SW480 (cell line): ENCODE measurements at regions not wholly inside any gene's neighbourhood (a gene's known extent, or its start where the extent isn't known, plus 50 kb on each side); places are given as distances from the start of the nearest gene placed in this dataset.

ENCODE experiments used
- DNase-seq: peaks from one replicate; pipeline ENCODE4 v3.0.0-alpha.2; 2016; ENCODE audit warnings: low spot score

DNA sequence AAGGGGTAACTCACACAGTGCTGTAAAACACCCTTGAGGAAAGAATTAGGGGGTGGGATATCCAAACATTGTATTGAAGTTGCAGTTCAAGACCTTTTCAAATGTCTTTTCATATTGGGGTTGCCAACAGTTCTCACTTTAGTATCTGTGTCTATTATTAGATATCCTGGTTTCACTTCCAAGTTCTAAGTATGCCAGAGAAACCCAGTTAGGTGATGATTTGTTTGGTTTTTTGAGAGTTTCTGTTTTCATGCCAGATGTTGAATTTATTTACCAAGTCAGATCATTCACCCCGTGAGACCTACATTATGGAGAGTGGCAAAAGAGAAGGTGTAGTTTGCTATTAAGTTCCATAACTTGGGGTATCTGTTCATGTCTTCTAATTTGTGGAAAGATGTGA, 64.5 kb downstream of the C9orf152 start:
- no peak for DNase-seq

DNA sequence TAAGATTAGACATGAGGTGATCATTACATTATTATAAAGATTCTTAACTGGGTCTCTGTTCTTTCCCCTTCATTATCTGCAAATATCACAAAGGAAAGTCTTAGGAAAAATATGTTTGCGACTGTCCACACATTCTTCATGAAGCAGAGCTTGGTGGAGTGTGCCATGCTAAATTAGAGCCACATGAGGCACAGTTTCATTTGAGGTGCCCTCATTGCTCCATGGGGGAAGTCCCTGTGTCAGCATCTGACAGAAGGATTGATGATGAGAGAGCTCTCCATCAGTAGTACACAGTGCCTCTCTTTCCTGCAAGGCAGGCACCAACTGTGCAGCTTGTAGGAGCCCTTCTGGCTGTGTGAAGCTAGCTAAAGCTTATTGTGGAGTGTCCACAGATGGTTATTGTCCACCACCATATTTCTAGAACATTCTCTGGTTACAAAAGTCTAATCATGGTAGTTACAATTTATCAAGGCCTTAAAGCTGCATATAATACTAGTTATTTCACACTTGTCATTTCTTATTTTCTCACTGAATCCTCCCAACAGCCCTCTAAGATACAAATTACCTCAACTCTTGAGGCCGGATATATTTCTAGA, 63.9 kb downstream of the C9orf152 start:
- DNase-seq, result no peak

DNA sequence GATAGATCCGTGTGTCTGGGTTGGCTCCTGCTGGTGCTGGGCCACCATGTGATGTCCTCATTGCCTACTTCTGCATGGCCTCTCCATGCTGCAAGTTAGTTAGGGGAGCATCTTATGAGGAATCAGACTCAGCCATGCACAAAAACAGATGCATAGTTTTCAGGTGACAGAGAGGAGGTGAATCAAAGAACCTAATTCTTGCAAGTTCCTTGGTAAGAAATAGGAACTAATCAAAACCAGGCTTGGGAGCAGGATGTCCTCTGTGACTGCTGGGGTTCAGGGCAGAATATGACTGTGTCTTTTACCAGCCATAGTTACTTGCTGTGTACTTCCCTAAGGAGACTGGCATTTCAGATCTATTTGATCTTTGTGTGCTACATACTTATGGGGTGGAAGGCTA, 61.6 kb downstream of the C9orf152 start:
- no peak for DNase-seq

DNA sequence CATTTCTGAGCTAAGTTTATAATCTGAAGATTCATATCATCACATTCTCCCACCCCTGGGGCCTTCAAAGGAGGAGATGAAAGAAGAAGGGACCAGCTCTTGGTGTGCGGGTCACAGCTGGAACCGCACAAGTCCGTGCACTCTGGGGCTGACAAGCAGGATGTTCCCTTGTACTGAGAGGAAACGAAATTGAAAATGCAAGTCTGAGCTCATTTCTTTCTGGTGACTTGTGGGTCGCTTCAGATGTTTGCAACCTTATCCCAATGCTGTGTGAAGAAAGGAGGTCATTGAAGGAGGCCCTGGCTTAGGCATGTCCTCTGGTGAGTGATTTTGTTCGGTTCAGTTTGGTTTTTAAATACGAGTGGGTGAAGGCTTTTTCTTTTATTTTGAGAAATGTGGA, 59.6 kb downstream of the C9orf152 start:
- no peak for DNase-seq

DNA sequence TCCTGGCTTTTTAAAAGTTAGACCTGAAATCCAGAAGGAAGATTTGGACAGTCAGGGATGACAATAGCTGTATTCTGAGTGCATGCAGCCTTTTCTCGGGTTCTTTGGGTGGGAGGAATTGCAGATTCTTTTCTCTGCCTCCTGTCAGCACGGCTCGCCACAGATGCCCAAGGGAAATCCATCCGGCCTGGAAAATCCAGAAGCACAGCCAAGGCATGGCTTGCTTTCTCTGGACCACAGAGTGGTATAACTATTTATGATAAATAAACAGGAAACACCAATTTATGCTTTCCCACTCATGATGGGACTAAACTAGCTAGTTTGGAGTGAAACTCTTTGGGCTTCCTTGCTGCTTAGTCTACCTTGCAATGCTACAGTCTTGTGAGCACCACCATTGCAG, 59.1 kb downstream of the C9orf152 start:
- no peak for DNase-seq
